ENCODE measurements at regions not wholly inside any gene's neighbourhood (a gene's known extent, or its start where the extent isn't known, plus 50 kb on each side); places are given as distances from the start of the nearest gene placed in this dataset.

GRCh38 chr19:32101206-32101605, 244.2 kb upstream of the ZNF507 start:
- no peak for DNase-seq (ENCODE audit: low read depth, low spot score)

- DNase-seq (ENCODE audit: low read depth, low spot score) = no peak
Observed at GRCh38 chr19:32103541-32103940, 241.9 kb upstream of the ZNF507 start.

DNA sequence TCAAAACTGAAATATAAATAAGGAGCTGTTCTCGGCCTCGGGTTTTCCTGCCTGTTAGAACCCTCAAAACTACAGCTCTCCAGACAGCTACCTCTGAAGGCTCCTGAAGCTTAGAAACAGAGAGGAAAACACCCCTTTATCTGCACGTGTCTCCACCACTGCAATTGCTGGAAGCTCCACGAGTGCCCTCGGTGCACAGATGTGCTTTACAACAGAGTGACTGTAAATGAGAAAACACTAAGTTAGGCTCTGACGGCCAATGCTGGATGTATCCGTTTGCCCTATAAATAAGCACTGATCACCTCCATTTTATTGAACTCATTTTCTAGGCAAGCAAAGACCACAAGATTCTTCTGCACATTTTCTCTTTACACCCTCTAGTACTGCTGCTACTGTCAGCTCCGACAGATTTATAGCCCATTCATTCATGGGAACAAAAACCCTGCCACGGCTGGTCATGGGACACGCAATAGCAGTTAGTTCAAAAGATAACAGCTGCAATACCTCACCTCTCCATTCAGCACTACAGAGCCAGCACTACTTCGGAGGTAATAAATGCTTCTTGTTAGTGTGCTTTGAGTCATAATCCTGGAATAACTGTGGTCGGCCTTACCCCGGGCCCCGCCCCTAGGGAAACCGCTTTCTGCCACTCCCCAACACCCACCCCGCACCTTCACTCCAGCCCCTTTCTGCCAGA, 241.1 kb upstream of the ZNF507 start:
- no peak for DNase-seq (ENCODE audit: low read depth, low spot score)

DNA sequence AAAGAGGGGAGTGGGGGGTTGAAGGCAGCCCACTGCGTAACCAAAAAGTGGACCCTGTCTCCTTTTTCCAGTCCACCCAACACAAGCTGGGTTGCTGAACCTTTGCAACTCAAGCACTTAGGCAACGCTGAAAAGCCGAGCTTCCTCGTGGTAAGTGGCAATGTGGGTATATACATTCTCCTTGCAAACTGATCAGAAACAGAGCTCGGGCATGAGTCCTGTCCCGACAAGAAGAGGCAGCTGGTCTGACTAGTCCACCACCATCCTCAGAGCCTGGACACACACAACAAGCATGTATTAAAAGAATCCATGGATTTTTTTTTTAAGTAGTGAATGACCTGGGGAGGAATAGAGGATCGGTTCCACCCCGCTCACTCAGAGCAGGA, 240.6 kb upstream of the ZNF507 start:
- DNase-seq (ENCODE audit: low read depth, low spot score) = no peak

DNA sequence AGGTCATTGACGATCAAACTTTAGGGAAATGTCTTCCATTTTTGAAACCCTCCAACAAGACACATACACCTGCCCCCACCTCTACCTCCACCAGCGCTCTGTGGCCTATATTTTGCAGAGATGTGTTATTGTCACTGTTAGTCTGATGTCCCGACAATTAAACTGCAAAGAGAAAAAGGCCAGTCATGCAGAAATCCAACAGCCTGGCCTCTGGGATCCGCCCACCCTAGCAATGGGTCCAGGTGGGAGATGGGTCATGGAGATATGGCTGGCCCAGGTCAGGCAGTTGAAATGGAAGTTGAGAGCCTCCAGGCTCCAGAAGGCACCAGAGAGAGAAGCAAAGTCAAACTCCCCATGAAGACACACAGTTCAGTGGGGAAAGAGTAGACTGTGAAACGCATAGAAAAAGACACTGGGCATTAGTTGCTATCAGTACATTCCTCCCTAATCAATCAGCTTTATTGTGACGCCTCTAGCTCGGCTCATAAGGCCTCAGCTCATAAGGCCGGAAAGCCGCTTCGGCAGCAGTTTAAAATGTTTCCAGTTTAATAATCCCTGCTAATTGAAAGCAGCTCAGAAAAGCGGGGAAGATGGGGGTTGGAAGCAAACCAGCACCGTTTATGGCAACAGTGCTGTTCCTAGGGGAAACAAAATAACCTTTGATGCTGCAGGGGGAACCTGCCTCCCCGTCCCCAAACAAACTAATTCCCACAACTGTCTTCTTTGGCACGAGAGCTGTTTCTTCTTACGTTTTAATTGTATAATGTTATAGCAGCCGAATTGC, 239.7 kb upstream of the ZNF507 start:
- no peak for DNase-seq (ENCODE audit: low read depth, low spot score)

DNA sequence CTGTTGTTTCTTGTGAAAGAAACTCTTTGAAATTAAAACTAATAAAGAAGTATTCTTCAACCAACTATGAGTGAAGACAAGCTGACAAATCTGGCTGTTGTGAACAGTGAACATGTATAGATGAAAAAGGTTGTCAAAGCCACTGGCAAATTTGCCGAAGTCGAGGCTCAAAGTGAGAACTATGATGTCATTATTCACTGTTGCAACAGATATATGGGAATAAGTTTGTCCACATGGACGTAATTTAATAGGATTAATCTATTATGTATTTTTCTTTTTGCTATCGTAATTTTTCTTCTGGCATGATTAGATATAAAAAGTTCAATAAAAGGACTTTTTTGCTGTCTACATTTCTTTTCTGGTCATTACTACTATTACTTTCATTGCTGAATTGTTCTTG, 223.2 kb upstream of the ZNF507 start:
- no peak for DNase-seq (ENCODE audit: low read depth, low spot score)

GRCh38 chr19:32123355-32123940, 222.0 kb upstream of the ZNF507 start:
- no peak for DNase-seq (ENCODE audit: low read depth, low spot score)

- no peak for DNase-seq (ENCODE audit: low read depth, low spot score)
Observed at GRCh38 chr19:32124585-32124984, 220.8 kb upstream of the ZNF507 start.

GRCh38 chr19:32129141-32129540, 216.3 kb upstream of the ZNF507 start:
- DNase-seq (ENCODE audit: low read depth, low spot score) = no peak

DNA sequence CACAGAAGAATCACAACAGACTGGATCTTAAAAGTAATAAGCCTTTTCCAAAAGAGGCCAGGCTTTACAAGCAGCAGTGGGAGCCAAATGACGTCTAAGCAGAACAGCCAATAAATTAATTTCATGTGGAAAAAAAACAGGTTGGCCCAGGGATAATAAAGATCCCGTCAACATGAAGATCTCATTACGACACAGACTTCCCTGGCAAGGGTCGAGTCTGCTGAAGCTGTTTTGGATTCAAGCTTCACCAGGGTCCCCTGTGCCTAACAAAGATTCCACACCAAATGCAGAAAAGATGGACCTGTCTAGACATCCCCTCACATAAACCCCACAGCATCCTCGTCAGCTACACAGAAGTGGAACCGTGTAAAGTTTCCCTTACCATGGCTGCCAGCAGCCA, 215.1 kb upstream of the ZNF507 start:
- no peak for DNase-seq (ENCODE audit: low read depth, low spot score)

GRCh38 chr19:32131005-32131404, 214.4 kb upstream of the ZNF507 start:
- no peak for DNase-seq (ENCODE audit: low read depth, low spot score)

GRCh38 chr19:32138416-32138815, 207.0 kb upstream of the ZNF507 start:
- DNase-seq (ENCODE audit: low read depth, low spot score) = no peak

- DNase-seq (ENCODE audit: low read depth, low spot score) = no peak
Observed at GRCh38 chr19:32141840-32142511, 203.4 kb upstream of the ZNF507 start.

DNA sequence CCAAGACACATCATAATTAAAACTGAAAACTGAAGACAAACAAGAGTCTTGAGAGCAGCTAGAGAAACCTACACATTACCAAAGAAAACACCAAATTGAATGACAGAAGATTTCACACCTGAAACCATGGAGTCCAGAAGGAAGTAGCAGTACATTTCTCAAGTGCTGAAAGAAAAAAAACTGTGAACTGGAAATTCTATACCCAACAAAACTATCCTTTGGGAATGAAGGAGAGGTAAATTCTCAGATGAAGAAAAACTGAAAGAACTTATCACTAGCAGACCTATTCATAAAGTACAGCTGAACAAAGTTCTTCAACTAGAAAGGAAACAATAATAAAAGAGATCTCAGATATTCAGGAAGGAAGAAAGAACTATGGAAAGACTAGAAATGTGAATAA, 198.7 kb upstream of the ZNF507 start:
- no peak for DNase-seq (ENCODE audit: low read depth, low spot score)

- no peak for DNase-seq (ENCODE audit: low read depth, low spot score)
Observed at GRCh38 chr19:32150605-32151004, 194.8 kb upstream of the ZNF507 start.

DNA sequence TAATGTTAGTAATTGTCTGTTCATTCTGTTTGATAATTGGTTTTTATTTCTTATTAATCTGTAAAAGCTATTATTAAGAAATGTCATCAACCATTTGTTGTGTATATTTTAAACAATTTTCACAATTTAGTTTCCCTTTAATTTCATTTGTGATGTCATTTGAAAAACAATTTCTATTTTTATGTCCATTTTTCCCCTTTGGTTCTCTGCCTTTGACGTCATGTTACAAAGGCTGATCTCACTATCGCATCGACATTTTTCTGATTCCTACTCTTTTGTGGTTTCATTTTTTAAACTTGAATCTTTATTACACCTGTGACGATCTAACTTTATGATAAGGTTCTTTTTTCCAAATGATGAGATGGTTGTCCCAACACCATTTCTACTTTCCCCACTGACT, 191.0 kb upstream of the ZNF507 start:
- DNase-seq (ENCODE audit: low read depth, low spot score) = no peak

DNA sequence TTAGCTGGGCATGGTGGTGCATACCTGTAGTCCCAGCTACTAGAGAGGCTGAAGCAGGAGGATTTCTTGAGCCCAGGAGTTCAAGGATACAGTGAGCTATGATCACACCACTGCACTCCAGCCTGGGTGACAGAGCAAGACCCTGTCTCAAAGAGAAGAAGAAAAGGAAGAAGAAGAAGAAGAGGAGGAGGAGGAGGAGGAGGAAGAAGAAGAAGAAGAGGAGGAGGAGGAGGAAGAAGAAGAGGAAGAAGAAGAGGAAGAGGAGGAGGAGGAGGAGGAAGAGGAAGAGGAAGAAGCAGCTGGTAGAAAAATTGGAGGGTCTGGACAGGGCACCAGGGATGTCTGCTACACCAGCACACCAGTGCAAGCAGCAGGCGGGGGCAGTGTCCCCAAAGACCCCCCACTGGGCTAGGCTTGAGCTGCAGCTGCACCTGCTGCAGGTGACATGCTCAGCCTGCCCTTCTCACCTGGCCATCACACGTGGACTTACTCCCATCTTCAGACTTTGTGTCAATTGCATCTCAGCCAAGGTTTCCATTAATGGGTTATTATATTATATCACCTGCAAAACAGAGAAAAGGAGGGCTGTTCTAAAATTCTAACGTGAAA, 180.9 kb upstream of the ZNF507 start:
- no peak for DNase-seq (ENCODE audit: low read depth, low spot score)

DNA sequence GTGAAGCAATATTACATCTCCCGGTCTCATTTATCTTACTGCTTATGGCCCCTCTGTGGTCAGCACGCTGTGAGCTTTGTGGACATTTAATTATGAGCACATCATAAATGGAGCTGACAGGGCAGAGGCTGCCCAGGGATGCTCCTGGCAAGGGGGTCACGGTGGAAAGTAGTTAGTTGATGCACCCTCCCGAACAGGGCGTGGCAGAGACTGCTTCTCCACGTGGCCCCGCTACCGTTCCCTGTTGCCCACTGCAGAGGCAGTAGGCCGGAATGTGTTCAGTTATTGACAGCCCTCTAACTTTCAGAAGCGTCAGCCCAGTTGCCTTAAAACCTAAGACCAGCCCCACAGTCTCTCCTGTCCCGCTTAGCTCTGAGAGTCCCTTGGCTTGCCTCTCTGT, 180.3 kb upstream of the ZNF507 start:
- no peak for DNase-seq (ENCODE audit: low read depth, low spot score)

GRCh38 chr19:32165750-32166149, 179.7 kb upstream of the ZNF507 start:
- DNase-seq (ENCODE audit: low read depth, low spot score) = no peak

- no peak for DNase-seq (ENCODE audit: low read depth, low spot score)
Observed at GRCh38 chr19:32166238-32166637, 179.2 kb upstream of the ZNF507 start.

DNA sequence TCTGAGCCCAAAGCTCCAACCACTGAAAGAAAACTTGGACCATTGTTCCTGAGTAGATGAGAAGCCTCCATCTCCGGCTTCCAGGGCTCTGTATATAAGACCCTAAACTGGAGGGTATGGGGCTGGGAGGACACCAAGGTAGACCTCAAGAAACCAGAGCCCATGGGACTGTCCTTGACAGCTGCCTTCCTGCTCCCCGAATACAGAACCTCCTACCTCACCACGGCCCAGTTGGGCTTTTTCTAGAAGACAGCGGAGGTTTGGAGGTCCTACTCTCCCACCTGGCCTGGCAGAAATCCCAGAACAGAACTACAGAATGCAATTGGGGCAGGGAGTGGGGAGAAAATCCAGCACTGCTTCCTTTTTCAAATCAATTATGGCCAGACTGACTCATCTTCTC, 177.3 kb upstream of the ZNF507 start:
- DNase-seq (ENCODE audit: low read depth, low spot score) = no peak

DNA sequence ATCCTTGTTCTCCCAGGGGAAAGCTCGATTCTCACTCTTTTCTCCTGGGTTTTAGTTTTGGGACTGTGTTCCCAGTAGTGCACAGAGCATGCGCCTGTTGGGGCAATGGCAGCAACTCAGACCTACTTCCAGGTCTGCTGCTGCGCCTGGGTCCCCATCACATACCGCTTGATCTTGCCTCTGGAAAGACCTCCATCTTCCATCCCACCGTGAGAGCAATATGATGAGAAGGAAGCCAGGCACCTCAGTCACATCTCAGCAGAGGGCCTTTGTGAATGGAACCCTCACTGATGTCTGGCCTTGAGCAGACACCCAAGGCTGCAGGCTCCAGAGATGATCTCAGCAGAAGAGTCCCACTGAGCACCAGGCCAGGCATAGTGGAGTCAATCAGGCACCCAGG, 176.8 kb upstream of the ZNF507 start:
- no peak for DNase-seq (ENCODE audit: low read depth, low spot score)
